NCI-H1694 treated with DMSO at 0.1 percent for 48 hours (cell line): ENCODE measurements at regions not wholly inside any gene's neighbourhood (a gene's known extent, or its start where the extent isn't known, plus 50 kb on each side); places are given as distances from the start of the nearest gene placed in this dataset.
"Not testable (repeated sequence)": the region's sequence is repeated elsewhere in the genome, so short reads cannot be mapped to it uniquely, and the experiment has no call there.

Experiments
- DNase-seq: peaks from one replicate; lab custom pipeline; 2025; lab: John Stamatoyannopoulos, UW

DNA sequence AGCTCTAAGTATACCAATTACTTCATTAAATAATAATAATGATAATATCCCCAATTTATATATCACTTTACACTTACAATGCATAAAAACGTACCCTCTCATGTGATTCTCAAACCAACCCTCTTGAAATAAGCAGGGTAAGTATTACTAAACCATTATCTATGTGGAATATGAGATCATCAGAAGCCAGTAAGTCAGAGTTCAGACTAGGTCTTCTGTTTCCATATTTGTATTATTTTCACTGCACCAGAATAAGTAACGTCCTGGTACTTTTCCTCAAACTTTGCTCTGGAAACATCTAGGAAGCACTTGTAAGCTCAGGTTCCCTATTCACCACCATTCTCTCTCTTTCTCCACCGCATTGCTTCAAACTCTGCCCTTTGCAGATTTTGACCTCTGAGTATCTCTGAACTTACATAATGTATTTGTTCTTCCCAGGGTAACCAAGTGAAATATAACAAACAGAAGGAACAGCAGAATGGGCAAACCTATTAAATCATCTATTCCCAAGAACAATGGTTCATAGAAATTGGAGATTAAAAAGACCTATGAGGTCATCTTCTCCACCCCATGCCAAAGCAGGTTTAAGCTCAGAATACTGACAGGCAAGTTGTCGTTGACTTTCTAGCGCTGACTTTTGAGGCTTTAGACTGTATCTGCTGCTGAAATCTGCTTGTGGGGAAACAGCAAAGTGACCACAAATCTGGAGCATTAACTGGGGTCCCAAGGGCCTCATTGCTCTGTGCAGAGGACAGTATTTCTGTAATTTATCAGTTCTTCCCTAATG lies 161.3 kb upstream of the FAR2 start:
- no peak for DNase-seq

DNA sequence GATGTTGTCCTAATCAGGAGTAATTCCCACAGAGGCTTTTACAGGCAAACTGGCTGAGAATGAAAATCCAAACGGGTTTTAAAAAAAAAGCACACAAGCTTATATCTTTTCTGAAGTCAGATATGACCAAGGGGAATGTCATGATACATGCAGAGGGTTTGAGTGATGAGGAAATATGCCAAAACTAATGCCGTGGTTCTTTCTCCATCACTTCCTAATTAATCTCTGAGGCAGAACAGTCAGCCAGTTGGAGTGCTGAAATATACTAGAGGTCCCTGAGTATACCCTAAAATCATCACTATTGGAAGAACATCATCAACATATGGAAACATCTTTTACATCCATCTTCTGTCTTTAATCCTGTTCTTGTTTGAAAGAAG lies 160.8 kb upstream of the FAR2 start:
- DNase-seq, result no peak

DNA sequence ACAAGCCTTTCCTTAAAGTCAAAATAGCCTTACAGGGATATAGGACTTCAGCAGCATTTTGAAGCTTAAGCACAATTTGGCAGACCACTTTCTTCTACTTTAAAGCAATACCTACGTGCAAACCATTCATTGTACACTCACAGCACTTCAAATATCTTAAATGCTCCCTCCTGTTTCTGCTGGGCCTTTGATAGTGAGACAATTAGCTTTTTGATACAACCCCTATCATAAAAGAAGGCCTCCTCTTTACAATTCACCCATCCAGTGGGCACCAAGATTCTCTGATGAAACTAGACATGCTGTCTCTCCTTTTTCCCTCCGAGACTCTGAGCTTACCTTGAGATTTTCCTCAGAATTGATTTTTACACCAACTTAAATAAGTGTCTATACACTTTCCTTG lies 157.5 kb upstream of the FAR2 start:
- no peak for DNase-seq

DNA sequence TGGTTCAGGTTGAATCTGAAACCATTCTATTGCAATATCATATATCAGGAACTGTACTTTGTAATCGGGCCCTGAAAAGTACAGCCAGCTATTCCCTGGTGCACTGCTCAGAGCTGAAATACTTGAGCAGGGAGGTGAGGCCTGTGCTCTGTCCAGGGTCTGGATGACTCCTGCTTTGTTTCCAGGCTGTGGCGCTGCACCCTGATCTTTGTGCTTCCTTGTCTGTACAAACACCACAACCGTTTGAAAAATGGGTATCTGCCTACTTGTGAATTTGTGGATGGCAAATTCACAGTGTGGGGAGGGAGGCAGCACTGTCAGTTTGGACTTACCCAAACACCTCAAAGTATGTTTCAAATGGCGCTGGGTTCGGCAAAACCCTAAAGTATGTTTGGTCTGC lies 155.4 kb upstream of the FAR2 start:
- DNase-seq, result no peak

DNA sequence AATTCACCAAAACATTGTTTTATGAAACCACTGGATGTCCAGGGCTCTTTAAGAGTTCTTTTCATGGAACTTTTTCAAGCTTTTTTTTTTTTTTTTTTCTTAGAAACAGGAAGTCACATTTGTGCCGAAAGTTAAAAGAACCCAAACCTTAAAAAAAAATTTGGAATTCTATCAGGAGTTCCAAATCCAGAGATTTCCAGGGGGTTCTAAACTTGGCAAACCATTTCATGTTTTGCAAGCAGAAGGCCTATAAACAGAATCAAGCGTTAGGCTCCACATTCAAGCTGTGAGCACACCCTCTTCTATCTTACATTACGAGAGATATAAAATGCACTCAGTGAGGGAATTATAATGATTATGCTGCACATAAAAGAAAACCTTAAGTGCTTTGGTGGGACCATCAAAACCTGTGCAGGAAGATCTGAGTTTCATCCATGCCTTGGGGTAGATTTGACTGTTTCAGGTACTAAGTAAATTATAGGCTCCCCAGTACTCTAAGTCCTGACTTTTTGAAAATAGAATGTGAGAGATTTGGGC lies 154.8 kb upstream of the FAR2 start:
- DNase-seq, result no peak

DNA sequence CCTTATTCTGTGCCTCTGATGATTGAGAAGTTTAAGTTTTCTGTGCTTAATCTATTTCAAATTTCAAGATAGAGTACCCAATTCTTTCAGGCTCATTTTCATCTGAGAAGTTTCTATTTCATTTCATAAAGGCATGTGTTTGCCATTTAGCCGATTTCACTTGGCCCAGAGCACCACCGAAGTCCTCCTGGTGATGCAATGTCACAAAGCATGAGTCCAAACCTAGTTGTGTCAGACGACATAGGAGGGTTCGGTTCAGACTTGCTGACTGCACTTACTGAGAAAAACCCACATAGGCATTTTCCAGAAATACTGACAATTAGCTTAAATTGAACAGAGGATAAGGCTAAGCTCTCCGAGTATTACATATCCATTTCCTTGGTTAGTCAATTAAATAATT lies 152.4 kb upstream of the FAR2 start:
- DNase-seq, result no peak

DNA sequence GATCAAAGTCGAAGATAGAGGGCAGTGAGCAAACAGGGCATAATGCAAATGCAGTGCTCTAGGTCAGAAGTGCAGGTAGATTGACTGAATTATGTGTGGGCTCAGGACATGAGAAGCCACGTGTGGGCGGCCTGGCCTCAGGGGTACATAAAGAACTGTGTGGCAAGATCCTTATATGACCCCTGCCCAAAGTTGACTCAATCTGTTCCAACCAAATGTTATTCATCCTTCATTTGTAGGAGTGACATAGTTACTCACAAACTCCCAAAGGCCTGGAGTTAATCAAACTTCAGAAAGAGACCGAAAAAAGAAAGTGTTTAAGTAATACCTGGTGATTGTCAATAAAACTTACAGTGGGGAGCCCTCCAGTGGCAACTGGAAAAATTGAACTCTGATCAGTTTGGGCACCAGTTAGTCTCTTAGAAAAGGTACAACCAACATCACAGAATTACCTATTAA lies 150.4 kb upstream of the FAR2 start:
- peak; percentile 4 for DNase-seq

DNA sequence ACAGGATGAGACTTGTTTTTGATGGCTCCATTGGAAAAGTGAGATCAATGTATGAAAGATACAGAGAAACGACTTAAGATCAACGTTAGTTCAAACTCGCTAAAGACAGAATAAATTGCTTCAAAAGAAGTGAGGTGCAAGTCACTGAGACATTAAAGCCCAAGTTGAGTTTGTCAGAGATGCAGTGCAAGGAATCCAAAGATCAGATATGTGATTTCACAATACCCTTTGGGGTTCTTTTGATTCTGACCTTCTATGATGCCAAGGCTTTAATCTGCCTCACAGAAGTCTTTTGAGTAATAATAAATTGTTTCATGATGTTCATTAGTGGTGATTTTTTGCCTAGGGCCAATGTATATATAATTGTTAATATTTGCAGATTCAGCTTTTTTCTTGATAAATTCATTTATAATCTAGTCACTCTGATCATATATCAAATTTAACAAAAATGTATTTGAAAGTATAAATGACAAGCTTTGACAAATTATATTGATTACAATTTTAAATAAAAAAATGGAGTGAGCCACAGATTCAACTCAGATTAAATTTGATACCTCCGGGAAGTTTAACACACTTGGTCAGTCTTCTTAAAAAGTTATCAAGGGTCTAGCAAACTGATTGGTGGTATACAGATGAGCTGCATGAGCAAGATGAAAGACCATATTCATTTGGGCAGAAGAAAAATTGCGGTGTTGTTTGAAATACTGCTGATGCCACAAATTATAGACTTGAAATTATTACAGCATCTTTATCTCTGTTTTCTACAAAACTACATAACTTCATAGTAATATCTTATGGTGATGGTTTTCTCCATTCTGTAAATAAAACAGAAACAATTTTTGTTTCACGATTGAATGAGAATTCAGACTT lies 144.8 kb upstream of the FAR2 start:
- DNase-seq, result no peak

DNA sequence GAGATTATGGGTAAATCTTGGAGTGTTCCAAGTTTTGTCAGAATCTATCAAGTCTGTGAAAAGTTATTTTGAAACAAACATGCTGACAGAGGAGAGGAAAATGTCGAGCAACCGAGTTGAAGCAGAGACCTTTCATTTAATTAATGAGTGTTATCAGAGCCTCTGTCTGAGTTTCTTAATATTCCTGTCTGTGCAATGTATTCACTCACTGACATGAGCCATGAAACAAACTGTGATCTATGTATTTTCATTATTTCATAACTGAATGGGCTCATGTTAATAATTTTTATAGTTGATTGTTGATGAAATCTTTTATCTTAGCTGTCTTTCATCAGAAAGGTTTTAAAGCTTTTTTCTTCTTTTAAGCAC lies 144.2 kb upstream of the FAR2 start:
- no peak for DNase-seq

DNA sequence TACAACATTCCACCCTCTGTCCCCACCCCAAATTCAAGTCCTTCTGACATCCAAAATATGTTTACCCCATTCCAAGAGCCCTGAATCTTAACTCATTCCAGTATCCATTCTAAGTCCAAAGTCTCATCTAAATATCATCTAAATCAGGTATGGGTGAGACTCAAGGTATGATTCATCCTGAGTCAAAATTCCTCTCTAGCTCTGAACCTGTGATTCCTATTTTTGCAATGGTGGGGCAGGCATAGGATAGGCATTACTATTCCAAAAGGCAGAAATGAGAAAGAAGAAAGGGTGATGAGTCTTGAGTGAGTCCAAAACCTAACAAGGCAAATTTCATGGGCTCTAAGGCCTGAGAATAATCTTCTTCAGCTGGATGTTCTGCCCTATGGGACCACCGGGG lies 140.3 kb upstream of the FAR2 start:
- DNase-seq, result no peak

DNA sequence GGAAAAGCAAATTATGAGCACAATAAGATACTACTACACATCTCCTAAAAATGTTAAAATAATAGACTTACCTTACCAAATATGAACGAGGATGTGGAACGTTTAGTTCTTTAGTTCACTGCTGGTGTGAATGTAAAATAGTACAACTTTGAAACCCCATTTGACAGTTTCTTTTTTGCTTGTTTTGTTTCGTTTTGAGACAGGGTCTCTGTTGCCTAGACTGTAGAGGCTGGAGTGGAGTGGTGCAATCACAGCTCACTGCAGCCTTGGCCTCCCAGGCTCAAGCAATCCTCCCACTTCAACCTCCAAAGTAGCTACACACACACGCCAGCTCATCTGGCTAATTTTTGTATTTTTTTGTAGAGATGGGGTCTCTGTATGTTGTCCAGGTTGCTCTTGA lies 136.4 kb upstream of the FAR2 start:
- no peak for DNase-seq

DNA sequence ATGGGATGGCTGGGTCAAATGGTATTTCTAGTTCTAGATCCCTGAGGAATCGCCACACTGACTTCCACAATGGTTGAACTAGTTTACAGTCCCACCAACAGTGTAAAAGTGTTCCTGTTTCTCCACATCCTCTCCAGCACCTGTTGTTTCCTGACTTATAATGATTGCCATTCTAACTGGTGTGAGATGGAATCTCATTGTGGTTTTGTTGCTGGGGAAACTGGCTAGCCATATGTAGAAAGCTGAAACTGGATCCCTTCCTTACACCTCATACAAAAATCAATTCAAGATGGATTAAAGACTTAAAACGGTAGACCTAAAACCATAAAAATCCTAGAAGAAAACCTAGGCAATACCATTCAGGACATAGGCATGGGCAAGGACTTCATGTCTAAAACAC lies 131.5 kb upstream of the FAR2 start:
- DNase-seq, result not testable (repeated sequence)

DNA sequence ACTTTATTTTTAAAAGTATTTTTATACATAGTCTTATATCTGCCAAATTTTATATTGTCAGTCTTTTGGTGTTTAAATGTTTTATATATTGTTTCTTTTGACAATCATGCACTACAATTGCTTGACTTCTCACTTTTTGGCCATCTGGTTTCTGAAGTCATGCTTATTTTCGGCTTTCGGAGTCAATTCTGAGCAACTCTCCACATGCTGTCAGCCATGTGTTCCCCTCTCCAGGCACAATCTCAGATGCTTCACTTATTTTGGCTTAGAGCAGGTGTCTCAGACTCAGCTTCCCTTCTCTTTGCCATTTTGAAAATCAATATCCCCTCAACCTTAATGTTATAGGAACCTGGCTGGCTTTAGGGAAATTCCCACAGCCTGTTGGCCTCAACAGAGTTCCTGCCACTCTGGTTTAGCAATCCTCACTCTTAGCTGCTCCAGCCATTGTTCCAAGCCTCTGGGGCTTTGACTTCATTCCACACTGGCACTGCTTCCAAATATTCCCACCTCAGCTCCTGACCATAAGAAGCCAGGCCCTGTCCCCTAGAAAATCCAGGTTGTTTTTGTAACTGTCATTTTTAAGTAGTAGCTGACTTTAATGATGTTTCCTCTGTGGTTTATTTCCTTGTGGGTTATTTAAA lies 125.5 kb upstream of the FAR2 start:
- DNase-seq, result no peak

DNA sequence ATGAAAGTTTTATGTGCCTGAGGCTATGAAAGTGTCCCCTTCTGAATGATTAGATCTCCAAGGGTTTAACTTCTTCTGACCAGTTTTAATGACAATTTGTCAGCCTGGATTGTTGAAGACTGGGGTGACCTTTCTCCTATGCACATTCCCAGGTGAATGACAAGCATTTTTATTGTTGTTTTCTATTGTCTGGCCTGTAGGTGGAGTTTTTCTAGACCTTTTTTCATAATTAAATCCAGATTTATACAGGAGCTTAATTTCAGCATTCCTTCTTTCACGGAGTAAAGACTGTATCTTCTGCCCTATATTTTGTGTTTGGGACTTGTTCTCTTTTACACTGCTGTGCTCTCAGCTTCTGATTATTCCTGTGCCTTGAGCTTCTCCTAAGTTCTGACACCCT lies 125.0 kb upstream of the FAR2 start:
- DNase-seq, result no peak

DNA sequence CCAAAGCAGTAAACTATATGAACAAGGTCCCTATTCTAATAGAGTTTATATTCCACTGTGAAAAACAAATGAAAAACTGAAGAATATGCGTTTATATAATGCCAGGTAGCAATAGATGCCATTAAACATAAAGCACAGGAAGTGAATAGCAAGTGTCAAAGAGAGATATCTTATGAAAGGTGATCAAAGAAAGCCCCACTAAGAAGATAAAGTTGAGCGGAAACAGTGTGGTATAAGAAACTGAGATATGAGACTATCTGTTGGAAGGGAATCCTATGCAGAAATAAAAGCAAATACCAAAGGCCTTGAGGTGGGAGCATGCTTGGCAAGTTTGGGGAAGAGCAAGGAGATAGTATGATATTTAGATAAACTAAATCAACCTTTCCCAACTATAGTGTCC lies 123.1 kb upstream of the FAR2 start:
- DNase-seq, result no peak

DNA sequence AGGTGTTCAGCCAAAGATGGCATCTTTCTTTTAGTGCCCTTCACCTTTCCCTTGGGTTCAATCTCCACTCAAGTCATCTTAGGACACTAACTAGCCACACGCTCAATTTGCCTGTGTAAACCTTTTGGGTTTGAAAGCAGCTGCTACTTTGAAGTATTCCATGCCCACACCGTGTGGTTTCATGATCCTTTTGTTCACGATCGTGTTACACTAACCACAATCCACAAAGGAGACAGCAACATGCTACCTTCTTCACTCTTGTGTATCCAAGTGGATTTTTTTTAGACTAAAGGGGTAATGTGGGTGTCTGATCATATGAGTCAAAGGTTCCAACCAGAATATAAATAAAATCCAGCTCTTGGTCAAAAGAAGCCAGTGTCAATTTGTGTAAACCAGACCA lies 122.7 kb upstream of the FAR2 start:
- no peak for DNase-seq

DNA sequence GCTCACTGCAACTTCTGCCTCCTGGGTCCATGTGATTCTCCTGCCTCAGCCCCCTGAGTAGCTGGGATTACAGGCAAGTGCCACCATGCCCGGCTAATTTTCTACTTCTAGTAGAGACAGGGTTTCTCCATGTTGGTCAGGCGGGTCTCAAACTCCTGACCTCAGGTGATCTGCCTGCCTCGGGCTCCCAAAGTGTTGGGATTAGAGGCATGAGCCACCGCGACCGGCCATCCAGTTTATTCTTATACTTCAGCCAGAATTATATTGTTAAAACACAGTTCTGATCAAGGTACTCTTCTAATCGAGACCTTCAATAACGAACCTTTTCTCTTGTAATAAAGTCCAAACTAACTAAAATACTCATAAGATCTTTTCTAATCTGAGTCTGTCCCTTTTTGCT lies 119.6 kb upstream of the FAR2 start:
- not testable (repeated sequence) for DNase-seq

DNA sequence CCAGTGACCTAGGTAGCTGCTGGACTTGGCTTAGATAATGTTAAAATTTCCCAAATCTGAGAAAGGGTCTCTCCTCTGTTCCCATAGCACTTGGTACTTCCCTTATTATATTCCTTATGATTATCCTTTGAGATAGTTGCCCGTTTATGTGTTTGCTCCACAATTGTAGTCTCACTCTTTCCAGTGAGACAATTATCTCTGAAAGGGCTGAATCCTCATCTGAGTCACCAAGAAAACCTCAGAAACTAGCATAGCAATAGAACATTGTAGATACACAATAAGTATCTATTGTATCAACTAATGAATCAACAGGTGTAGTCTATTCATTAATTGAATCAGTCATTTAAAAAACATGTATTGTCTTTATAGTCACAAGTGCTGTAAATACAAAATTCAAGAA lies 119.1 kb upstream of the FAR2 start:
- DNase-seq, result no peak

DNA sequence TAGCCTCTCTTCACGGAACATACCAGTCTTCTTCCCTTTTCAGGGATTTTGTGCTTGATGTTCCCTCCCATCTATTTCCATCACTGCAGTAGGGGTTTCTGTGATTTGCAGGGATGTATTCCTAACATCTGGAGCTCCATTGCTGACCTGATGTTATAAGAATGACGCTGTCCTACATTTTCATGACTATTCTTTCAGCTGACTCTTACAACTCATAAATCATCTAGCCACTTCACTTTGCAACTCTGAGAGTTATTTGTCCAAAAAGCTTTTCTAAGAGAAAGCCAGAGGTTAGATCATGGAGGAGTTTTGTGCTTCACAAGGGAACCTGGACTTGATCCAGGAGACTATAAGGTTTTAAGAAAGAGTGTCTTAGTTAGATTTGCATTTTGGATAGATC lies 116.6 kb upstream of the FAR2 start:
- no peak for DNase-seq

DNA sequence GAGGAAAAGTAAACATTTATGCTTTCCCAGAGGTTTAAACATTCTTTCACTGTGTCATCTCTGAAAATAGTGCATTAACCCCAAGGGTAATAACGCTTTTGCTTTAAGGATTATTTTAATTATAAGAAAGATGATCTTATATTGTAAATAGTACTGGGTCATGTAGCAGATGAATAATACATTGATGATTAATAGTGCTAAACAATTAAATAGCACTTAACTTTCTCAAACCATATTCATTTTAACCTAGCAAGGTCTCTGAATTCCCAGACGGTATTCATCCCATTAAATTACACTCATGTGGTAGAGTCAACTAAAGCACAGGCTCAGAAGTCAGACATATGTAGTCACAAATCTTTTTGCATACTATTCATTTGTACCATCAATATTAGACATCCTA lies 115.6 kb upstream of the FAR2 start:
- DNase-seq, result no peak

DNA sequence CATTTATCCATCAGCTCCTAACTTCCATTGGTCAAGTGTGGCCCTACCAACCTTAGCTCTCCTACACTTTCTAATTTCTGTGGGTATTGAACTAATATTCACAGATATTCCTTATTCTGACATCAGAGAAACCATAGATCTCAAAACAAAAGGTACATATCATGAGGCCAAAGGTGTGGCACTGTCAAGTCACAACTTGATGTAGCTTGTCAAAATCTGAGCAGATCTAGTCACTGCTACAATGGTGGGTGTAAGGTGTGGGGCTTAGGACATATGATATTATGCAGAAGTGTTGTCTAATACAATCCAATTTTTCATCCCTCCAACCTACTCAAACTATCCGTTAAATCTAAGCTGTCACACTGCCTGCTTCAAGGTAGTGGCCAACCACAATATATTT lies 114.0 kb upstream of the FAR2 start:
- DNase-seq, result no peak

DNA sequence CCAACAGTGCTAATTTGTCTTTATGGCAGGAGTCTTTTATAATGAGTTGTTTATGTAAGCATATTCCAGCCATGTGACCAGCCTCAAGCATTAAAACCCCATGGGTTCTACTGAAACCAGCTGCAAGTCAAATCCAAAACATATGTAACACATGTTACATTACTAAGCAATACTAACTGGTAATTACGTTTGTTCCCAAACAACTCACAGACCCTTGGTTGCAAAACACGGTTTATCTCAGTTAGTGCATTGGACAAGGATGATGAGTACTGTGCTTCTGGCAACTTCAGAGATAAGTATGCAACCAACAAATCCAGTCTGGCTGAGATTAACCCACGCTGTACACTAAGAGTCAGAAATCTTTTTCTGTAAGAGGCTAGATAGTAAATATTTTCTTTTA lies 110.1 kb upstream of the FAR2 start:
- no peak for DNase-seq

DNA sequence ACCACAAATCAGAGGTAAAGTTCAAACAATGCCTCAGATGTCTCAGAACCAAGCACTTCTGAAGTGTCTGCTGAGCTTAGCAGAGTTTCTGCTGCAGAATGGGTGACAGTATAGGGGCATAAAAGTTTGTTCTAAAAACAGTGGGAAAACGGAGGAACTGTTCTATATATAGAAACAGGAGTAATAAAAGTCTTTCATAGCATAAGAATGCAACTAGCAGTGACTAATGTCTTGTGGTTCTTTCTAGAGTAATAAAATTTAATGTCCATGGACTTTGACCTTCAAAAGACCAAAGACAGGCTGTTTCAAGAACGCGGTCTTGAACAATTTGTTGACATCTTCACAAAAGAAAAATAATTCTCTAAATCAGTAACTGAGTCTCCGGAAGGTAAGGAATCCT lies 107.5 kb upstream of the FAR2 start:
- DNase-seq, result no peak
